Ishikawa (cell line): ENCODE measurements at regions not wholly inside any gene's neighbourhood (a gene's known extent, or its start where the extent isn't known, plus 50 kb on each side); places are given as distances from the start of the nearest gene placed in this dataset.

Experiments used
- CEBPB ChIP-seq: IDR thresholded peaks from 2 replicates; pipeline ENCODE4 v1.6.1; 2012
- CREB1 ChIP-seq: IDR thresholded peaks from 2 replicates; pipeline ENCODE4 v1.6.1; 2012; ENCODE audit warnings: low read depth
- EGR1 ChIP-seq: IDR thresholded peaks from 2 replicates; pipeline ENCODE4 v1.6.1; 2012
- EP300 ChIP-seq: IDR thresholded peaks from 2 replicates; pipeline ENCODE4 v1.6.1; 2012; ENCODE audit warnings: borderline replicate concordance
- FOXM1 ChIP-seq: IDR thresholded peaks from 2 replicates; pipeline ENCODE4 v1.6.1; 2012; ENCODE audit warnings: low read depth, borderline replicate concordance
- NFIC ChIP-seq: IDR thresholded peaks from 2 replicates; pipeline ENCODE4 v1.6.1; 2012
- RAD21 ChIP-seq: IDR thresholded peaks from 2 replicates; pipeline ENCODE4 v1.6.1; 2012; ENCODE audit warnings: low read depth
- TAF1 ChIP-seq: IDR thresholded peaks from 2 replicates; pipeline ENCODE4 v1.6.1; 2012; ENCODE audit warnings: low read depth, mild to moderate bottlenecking
- TCF12 ChIP-seq: IDR thresholded peaks from 2 replicates; pipeline ENCODE4 v1.6.1; 2012; ENCODE audit warnings: low read depth
- TEAD4 ChIP-seq: IDR thresholded peaks from 2 replicates; pipeline ENCODE4 v1.6.1; 2012
- YY1 ChIP-seq: IDR thresholded peaks from 2 replicates; pipeline ENCODE4 v1.6.1; 2012; ENCODE audit warnings: low read depth
- ZBTB7A ChIP-seq: IDR thresholded peaks from 2 replicates; pipeline ENCODE4 v1.6.1; 2012; ENCODE audit warnings: low read depth
- TF ChIP-seq, protein P1 (sequence below): IDR thresholded peaks from 2 replicates; pipeline ENCODE4 v1.6.1; 2012
- TF ChIP-seq, protein P2 (sequence below): IDR thresholded peaks from 2 replicates; pipeline ENCODE4 v1.6.1; 2012
- TF ChIP-seq, protein P3 (sequence below): IDR thresholded peaks from 2 replicates; pipeline ENCODE4 v1.6.1; 2012; ENCODE audit warnings: low read depth, mild to moderate bottlenecking

DNA sequence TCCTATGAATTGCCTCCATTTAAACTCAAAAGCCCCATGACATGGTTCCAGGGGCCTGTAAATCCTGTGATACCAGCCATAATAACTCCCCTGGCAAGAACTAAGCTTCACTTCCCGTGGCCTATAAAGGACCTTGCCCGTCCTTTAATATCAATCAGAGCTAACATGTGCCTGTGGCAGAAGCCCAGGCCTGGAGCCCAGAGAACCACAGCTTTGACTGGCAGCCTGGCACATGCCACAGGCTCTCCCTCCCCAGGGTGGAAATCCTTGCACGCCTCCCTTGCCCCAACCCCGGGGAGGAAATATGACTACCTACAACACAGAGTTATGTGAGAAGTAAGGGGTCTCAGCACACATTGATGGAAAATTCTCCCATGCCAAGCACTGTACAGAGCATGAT lies 287.4 kb downstream of the RAB28 start:
- TF ChIP-seq CREB1 (no peak), NFIC (no peak), YY1 (no peak), ZBTB7A (no peak)
- TF ChIP-seq, protein P1, sequence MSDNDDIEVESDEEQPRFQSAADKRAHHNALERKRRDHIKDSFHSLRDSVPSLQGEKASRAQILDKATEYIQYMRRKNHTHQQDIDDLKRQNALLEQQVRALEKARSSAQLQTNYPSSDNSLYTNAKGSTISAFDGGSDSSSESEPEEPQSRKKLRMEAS = no peak
- TF ChIP-seq, protein P2, sequence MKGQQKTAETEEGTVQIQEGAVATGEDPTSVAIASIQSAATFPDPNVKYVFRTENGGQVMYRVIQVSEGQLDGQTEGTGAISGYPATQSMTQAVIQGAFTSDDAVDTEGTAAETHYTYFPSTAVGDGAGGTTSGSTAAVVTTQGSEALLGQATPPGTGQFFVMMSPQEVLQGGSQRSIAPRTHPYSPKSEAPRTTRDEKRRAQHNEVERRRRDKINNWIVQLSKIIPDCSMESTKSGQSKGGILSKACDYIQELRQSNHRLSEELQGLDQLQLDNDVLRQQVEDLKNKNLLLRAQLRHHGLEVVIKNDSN = no peak
- TF ChIP-seq, protein P3, sequence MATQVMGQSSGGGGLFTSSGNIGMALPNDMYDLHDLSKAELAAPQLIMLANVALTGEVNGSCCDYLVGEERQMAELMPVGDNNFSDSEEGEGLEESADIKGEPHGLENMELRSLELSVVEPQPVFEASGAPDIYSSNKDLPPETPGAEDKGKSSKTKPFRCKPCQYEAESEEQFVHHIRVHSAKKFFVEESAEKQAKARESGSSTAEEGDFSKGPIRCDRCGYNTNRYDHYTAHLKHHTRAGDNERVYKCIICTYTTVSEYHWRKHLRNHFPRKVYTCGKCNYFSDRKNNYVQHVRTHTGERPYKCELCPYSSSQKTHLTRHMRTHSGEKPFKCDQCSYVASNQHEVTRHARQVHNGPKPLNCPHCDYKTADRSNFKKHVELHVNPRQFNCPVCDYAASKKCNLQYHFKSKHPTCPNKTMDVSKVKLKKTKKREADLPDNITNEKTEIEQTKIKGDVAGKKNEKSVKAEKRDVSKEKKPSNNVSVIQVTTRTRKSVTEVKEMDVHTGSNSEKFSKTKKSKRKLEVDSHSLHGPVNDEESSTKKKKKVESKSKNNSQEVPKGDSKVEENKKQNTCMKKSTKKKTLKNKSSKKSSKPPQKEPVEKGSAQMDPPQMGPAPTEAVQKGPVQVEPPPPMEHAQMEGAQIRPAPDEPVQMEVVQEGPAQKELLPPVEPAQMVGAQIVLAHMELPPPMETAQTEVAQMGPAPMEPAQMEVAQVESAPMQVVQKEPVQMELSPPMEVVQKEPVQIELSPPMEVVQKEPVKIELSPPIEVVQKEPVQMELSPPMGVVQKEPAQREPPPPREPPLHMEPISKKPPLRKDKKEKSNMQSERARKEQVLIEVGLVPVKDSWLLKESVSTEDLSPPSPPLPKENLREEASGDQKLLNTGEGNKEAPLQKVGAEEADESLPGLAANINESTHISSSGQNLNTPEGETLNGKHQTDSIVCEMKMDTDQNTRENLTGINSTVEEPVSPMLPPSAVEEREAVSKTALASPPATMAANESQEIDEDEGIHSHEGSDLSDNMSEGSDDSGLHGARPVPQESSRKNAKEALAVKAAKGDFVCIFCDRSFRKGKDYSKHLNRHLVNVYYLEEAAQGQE = no peak

DNA sequence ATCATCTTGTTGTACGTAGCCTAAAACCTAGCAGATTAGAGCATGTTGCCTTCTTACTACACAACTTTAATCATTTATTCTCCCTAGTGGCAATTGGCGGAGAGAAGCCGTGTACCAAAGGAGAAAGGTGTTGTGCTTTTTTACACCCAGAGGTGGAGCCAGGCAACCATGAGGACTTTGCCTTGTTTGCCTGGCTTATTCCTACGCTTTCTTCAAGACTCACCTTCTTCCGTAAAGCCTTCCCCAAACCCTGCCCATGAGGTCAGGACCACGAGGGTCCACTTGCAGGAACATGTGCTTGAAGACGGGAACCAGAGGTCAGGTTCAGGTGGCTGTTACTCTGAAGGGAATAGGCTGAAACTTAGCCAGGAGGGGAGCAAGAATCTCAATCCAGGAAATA lies 290.5 kb downstream of the RAB28 start:
- no peak for TF ChIP-seq CREB1
- no peak for TF ChIP-seq CEBPB
- no peak for TF ChIP-seq TCF12
- TF ChIP-seq, protein P1 = no peak
- no peak for TF ChIP-seq TAF1
- no peak for TF ChIP-seq FOXM1
- TF ChIP-seq, protein P3 = no peak
- no peak for TF ChIP-seq NFIC
- TF ChIP-seq, protein P2 = no peak
- no peak for TF ChIP-seq RAD21
- no peak for TF ChIP-seq TEAD4
- TF ChIP-seq EGR1 = no peak
- no peak for TF ChIP-seq YY1
- no peak for TF ChIP-seq EP300
- TF ChIP-seq ZBTB7A = no peak

DNA sequence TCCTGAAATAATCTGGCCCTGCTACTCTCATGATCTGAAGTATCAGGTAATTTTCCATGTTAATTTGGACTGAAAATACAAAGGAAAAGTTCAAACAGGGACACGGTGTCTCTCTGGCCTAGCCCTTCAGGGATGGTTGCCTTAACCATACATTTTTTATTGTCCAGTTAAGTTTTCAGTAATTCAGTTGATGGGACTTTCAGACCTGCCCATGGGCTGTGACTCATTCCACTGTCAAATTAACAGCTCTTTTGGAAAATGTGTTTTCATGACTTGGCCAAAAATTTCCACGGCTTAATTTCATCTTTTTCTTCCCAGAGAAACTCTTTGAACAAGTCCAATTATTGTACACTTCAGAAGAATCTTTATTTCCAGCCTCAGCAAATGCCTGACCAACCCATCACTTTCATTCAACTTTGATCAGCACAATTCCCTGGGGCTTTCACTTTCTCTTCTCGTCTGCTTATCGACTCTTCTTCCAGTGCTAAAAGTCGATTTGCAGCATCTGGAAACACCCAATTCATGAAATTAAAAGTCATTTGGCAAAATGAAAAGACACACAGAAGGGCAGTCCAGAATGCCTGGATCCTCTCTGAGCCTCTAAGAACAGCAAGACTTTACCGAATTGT lies 293.9 kb downstream of the RAB28 start:
- TF ChIP-seq, protein P1 = no peak
- no peak for TF ChIP-seq TEAD4
- TF ChIP-seq FOXM1 = no peak
- TF ChIP-seq, protein P2 = no peak
- no peak for TF ChIP-seq ZBTB7A
- TF ChIP-seq YY1 = no peak
- no peak for TF ChIP-seq CREB1
- TF ChIP-seq, protein P3 = no peak
- no peak for TF ChIP-seq NFIC

DNA sequence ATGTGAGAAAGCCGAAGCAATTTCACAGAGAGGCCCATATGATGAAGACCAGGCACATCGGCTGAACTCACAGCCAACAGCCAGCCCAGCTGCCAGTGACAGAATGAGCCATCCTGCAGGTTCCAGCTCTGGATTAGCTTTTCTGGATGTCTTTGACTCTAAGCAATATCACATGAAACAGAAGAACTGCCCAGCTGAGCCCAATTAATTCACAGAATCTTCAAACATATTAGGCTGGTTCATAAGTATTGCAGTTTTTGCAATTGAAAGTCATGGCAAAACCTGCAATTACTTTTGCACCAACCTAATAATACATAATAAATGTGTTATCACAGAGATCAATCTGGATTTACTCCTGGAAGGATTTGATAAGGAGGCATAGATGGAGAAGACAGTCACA lies 299.9 kb downstream of the RAB28 start:
- no peak for TF ChIP-seq TCF12
- TF ChIP-seq CREB1 = no peak
- TF ChIP-seq ZBTB7A = no peak
- no peak for TF ChIP-seq YY1
- TF ChIP-seq TEAD4 = no peak
- no peak for TF ChIP-seq NFIC
- TF ChIP-seq EGR1 = no peak
- TF ChIP-seq TAF1 = no peak
- TF ChIP-seq EP300 = no peak
- no peak for TF ChIP-seq FOXM1
- TF ChIP-seq, protein P1 = no peak
- TF ChIP-seq RAD21 = no peak
- TF ChIP-seq, protein P2 = no peak
- TF ChIP-seq CEBPB = no peak
- TF ChIP-seq, protein P3 = no peak
